H1 (cell line): ENCODE measurements at regions not wholly inside any gene's neighbourhood (a gene's known extent, or its start where the extent isn't known, plus 50 kb on each side); places are given as distances from the start of the nearest gene placed in this dataset.
A peak's percentile ranks its signal among the peaks of the same experiment; 100 is the strongest.

ENCODE experiments used
- CTCF ChIA-PET: fragments of 300-600 bp; sonication (Branson Sonifier 250); formaldehyde crosslinking; loops from one replicate; lab custom pipeline; 2021; ENCODE audit not compliant: partially characterized antibody; lab: Charles Lee
- POLR2A ChIA-PET: fragments of 300-600 bp; sonication (Branson Sonifier 250); formaldehyde crosslinking; loops from one replicate; lab custom pipeline; 2021; ENCODE audit warnings: inconsistent platforms; ENCODE audit not compliant: partially characterized antibody; lab: Charles Lee
- DNase-seq, 2 experiments: peaks; one replicate each; pipeline versions ENCODE4 v3.0.0 to v3.0.0-alpha.2; 2010 to 2022; ENCODE audit warnings: low spot score in 2 of 2, low read depth in 1 of 2, mixed read lengths in 1 of 2
- FAIRE-seq: peaks from 2 replicates; lab custom pipeline; 2011; peaks lifted over from hg19 to GRCh38; lab: Jason Lieb, UNC
- H2AFZ ChIP-seq: 2 replicates; pipeline ENCODE4 v1.8.1; 2012; ENCODE audit warnings: low read length, inconsistent platforms
- H2AK5ac ChIP-seq: 2 replicates; pipeline ENCODE4 v1.6.1; 2013; ENCODE audit warnings: low read depth, low read length
- H2BK120ac ChIP-seq: replicated peaks from 2 replicates; pipeline ENCODE3; 2013; ENCODE audit warnings: low read depth, low read length, inconsistent platforms
- H2BK12ac ChIP-seq: 2 replicates; pipeline ENCODE4 v1.6.1; 2013; ENCODE audit warnings: low read depth, low read length
- H2BK15ac ChIP-seq: 2 replicates; pipeline ENCODE4 v1.6.1; 2013; ENCODE audit warnings: low read length
- H2BK20ac ChIP-seq: 2 replicates; pipeline ENCODE4 v1.6.1; 2013; ENCODE audit warnings: low read length
- H2BK5ac ChIP-seq: 2 replicates; pipeline ENCODE4 v1.6.1; 2013; ENCODE audit warnings: low read depth, low read length
- H3K14ac ChIP-seq: 2 replicates; pipeline ENCODE4 v1.6.1; 2013; ENCODE audit warnings: inconsistent platforms; ENCODE audit not compliant: insufficient read length
- H3K18ac ChIP-seq: 2 replicates; pipeline ENCODE4 v1.6.1; 2013; ENCODE audit warnings: low read length; ENCODE audit errors: extremely low read depth
- H3K23ac ChIP-seq: 2 replicates; pipeline ENCODE4 v1.6.1; 2013; ENCODE audit warnings: inconsistent platforms; ENCODE audit not compliant: insufficient read length
- H3K23me2 ChIP-seq: 2 replicates; pipeline ENCODE4 v1.6.1; 2013; ENCODE audit warnings: low read depth, low read length
- H3K27ac ChIP-seq: 2 replicates; pipeline ENCODE4 v1.6.1; 2011; ENCODE audit warnings: low read depth, low read length, inconsistent platforms
- H3K27me3 ChIP-seq, 4 experiments: replicated peaks in 1 of 4; 1 replicate in 1 of 4; 2 replicates in 3 of 4; pipeline versions ENCODE4 v1.6.1 to v1.8.1; 2011 to 2013; ENCODE audit warnings: low read length in 3 of 4, mild to moderate bottlenecking in 3 of 4, inconsistent platforms in 2 of 4, mixed read lengths in 2 of 4, moderate library complexity in 1 of 4; ENCODE audit not compliant: control insufficient read depth in 3 of 4, insufficient read depth in 3 of 4; ENCODE audit errors: extremely low read depth in 1 of 4
- H3K36me3 ChIP-seq, 4 experiments: 2 replicates each; pipeline versions ENCODE4 v1.6.1 to v1.8.1; 2011 to 2013; ENCODE audit warnings: mild to moderate bottlenecking in 4 of 4, low read length in 3 of 4, moderate library complexity in 2 of 4, control low read depth in 1 of 4, inconsistent platforms in 1 of 4; ENCODE audit not compliant: insufficient read depth in 4 of 4, control insufficient read depth in 2 of 4
- H3K4ac ChIP-seq: replicated peaks from 2 replicates; pipeline ENCODE3; 2013; ENCODE audit warnings: low read length, low read depth, mixed read lengths, inconsistent platforms; ENCODE audit not compliant: insufficient read length
- H3K4me1 ChIP-seq, 4 experiments: replicated peaks in 1 of 4; 1 replicate in 1 of 4; 2 replicates in 3 of 4; pipeline versions ENCODE4 v1.6.1 to v1.8.1; 2011 to 2013; ENCODE audit warnings: low read length in 3 of 4, inconsistent platforms in 2 of 4, mixed read lengths in 1 of 4; ENCODE audit not compliant: insufficient read depth in 4 of 4, control insufficient read depth in 3 of 4
- H3K4me2 ChIP-seq, 2 experiments: 2 replicates each; pipeline versions ENCODE4 v1.6.1 to v1.8.1; 2011 to 2013; ENCODE audit warnings: low read depth in 2 of 2, low read length in 2 of 2, control low read depth in 1 of 2, inconsistent platforms in 1 of 2, mild to moderate bottlenecking in 1 of 2; ENCODE audit not compliant: insufficient read depth in 1 of 2
- H3K4me3 ChIP-seq, 4 experiments: fragments of 200-600, 300-600 bp in 1 of 4; sonication (generic), shearing (Covaris generic), sonication (Bioruptor Twin) in 1 of 4; 2 replicates each; pipeline versions ENCODE4 v1.5.1 to v1.8.1; 2011 to 2016; ENCODE audit warnings: low read length in 4 of 4, low read depth in 3 of 4, control low read depth in 2 of 4, inconsistent platforms in 2 of 4, mild to moderate bottlenecking in 2 of 4, mixed read lengths in 1 of 4, moderate library complexity in 1 of 4; ENCODE audit not compliant: insufficient read depth in 2 of 4; ENCODE audit errors: extremely low read depth in 1 of 4
- H3K56ac ChIP-seq: replicated peaks from 2 replicates; pipeline ENCODE3; 2013; ENCODE audit warnings: low read depth, mild to moderate bottlenecking, mixed read lengths, low read length, inconsistent platforms; ENCODE audit not compliant: insufficient read length
- H3K79me1 ChIP-seq: 2 replicates; pipeline ENCODE4 v1.6.1; 2013; ENCODE audit warnings: low read depth, low read length, control low read depth
- H3K79me2 ChIP-seq, 2 experiments: 2 replicates each; pipeline versions ENCODE4 v1.6.1 to v1.8.1; 2012 to 2013; ENCODE audit warnings: low read length in 2 of 2, mild to moderate bottlenecking in 2 of 2, inconsistent platforms in 1 of 2; ENCODE audit not compliant: insufficient read depth in 2 of 2, control insufficient read depth in 1 of 2
- H3K9ac ChIP-seq, 4 experiments: replicated peaks in 1 of 4; 1 replicate in 1 of 4; 2 replicates in 3 of 4; pipeline versions ENCODE4 v1.6.1 to v1.8.1; 2011 to 2013; ENCODE audit warnings: low read depth in 3 of 4, low read length in 3 of 4, control low read depth in 2 of 4, mild to moderate bottlenecking in 2 of 4, moderate library complexity in 2 of 4, inconsistent platforms in 1 of 4; ENCODE audit errors: extremely low read depth in 1 of 4
- H3K9me3 ChIP-seq, 2 experiments: 2 replicates each; pipeline versions ENCODE4 v1.6.1 to v1.8.1; 2012 to 2013; ENCODE audit warnings: mild to moderate bottlenecking in 2 of 2, moderate library complexity in 2 of 2, control low read depth in 1 of 2, inconsistent platforms in 1 of 2, low read depth in 1 of 2, low read length in 1 of 2, mixed read lengths in 1 of 2; ENCODE audit not compliant: insufficient read depth in 2 of 2
- H4K20me1 ChIP-seq, 2 experiments: replicated peaks in 1 of 2; 2 replicates each; pipeline versions ENCODE3 to v1.8.1; 2011 to 2013; ENCODE audit warnings: inconsistent platforms in 2 of 2, low read length in 2 of 2, mild to moderate bottlenecking in 1 of 2; ENCODE audit not compliant: insufficient read depth in 2 of 2, control insufficient read depth in 1 of 2
- H4K5ac ChIP-seq: 2 replicates; pipeline ENCODE4 v1.6.1; 2013; ENCODE audit warnings: low read length, low read depth, mixed read lengths, inconsistent platforms; ENCODE audit not compliant: insufficient read length
- H4K8ac ChIP-seq: 2 replicates; pipeline ENCODE4 v1.8.0; 2013; ENCODE audit warnings: mild to moderate bottlenecking, moderate library complexity, low read length, inconsistent platforms; ENCODE audit not compliant: insufficient read depth; ENCODE audit errors: extremely low read depth
- H4K91ac ChIP-seq: replicated peaks from 2 replicates; pipeline ENCODE3; 2013; ENCODE audit warnings: low read length, mixed read lengths, inconsistent platforms; ENCODE audit not compliant: insufficient read length
- SP2 ChIP-seq: IDR thresholded peaks from 2 replicates; pipeline ENCODE4 v1.6.1; 2012; ENCODE audit warnings: mild to moderate bottlenecking, low read length, inconsistent platforms
- TBP ChIP-seq: IDR thresholded peaks from 2 replicates; pipeline ENCODE4 v1.6.1; 2011; ENCODE audit warnings: low read depth, low read length, improper control_type of control experiment
- WGBS, 2 experiments: shearing (Covaris generic) in 1 of 2; methylation state at CpG; one replicate each; pipeline versions ENCODE4 v1.1.6 to v1.1.7; 2013 to 2015; ENCODE audit warnings: low lambda C conversion rate in 2 of 2, mixed read lengths in 2 of 2, inconsistent platforms in 1 of 2, low coverage in 1 of 2, missing lambda C conversion rate in 1 of 2; ENCODE audit not compliant: insufficient replicate concordance in 2 of 2, insufficient coverage in 1 of 2, insufficient read length in 1 of 2; ENCODE audit errors: extremely low coverage in 1 of 2, missing lambda C conversion rate in 1 of 2; 5-methylcytosine and 5-hydroxymethylcytosine counted together

DNA sequence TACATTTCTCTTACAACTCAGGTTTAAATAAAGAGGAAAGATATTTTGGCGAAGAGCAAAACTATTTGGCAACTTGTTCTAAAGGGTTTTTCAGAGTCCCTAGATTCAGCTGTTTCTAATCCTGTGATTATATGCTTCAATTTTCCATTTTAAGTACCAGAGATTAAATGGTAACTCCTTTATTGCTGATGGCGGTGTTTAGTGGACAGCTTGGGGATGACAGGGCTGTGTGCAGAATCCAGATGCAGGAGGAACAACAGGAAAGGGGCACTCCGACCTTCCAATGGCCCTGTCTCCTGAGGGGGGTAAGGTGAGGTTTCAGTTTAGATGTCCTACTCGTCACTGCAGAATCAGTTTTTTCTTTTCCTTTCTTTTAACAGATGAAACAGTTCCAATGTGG lies 405.0 kb downstream of the PDCD6IP start:
- Histone ChIP-seq H2AFZ (no peak overlapping the region), H3K9ac (no peak overlapping the region), H2BK120ac (no peak overlapping the region), H3K4ac (no peak overlapping the region), H2BK12ac (no peak overlapping the region), H4K20me1 (no peaks in the 10 kb centered on the region), H4K91ac (no peak overlapping the region), H3K36me3 (no peaks in the 10 kb centered on the region), H3K14ac (no peak overlapping the region), H3K18ac (no peak overlapping the region), H2BK15ac (no peak overlapping the region), H3K27ac (no peak overlapping the region), H4K5ac (no peak overlapping the region), H3K56ac (no peak overlapping the region), H3K79me2 (no peaks in the 10 kb centered on the region), H3K4me2 (no peak overlapping the region), H2BK5ac (no peak overlapping the region), H3K23me2 (no peaks in the 10 kb centered on the region), H4K8ac (no peak overlapping the region), H3K9me3 (no peaks in the 10 kb centered on the region), H3K27me3 (no peaks in the 10 kb centered on the region), H2BK20ac (no peak overlapping the region), H3K4me1 (no peaks in the 10 kb centered on the region), H3K4me3 (no peak overlapping the region), H3K23ac (no peak overlapping the region), H2AK5ac (no peak overlapping the region), H3K79me1 (no peaks in the 10 kb centered on the region)
- FAIRE-seq (peak; percentile 24), DNase-seq (no peak)
- ChIA-PET POLR2A (no interaction called here), CTCF (interaction anchor here (0.9 to 1.1 kb wide), 3 partner anchors 9 to 16 kb away, joined by 3 read pairs; no protein-coding TSS in a partner anchor)
- whole genome bisulfite sequencing, 2 experiments, result 90% methylated on average over 4 of the region's 4 CpGs; no CpG with 5 or more reads in 1 of the 2 experiments
- TF ChIP-seq TBP (no peak), SP2 (no peak)
